ENCODE measurements at regions not wholly inside any gene's neighbourhood (a gene's known extent, or its start where the extent isn't known, plus 50 kb on each side); places are given as distances from the start of the nearest gene placed in this dataset.
"Not testable (repeated sequence)": the region's sequence is repeated elsewhere in the genome, so short reads cannot be mapped to it uniquely, and the experiment has no call there.

- TF ChIP-seq, protein P1, sequence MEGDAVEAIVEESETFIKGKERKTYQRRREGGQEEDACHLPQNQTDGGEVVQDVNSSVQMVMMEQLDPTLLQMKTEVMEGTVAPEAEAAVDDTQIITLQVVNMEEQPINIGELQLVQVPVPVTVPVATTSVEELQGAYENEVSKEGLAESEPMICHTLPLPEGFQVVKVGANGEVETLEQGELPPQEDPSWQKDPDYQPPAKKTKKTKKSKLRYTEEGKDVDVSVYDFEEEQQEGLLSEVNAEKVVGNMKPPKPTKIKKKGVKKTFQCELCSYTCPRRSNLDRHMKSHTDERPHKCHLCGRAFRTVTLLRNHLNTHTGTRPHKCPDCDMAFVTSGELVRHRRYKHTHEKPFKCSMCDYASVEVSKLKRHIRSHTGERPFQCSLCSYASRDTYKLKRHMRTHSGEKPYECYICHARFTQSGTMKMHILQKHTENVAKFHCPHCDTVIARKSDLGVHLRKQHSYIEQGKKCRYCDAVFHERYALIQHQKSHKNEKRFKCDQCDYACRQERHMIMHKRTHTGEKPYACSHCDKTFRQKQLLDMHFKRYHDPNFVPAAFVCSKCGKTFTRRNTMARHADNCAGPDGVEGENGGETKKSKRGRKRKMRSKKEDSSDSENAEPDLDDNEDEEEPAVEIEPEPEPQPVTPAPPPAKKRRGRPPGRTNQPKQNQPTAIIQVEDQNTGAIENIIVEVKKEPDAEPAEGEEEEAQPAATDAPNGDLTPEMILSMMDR (IDR thresholded peaks at IDR 0.05; ENCODE audit: insufficient read depth, low read length) = not testable (repeated sequence)
- TF ChIP-seq REST (IDR thresholded peaks at IDR 0.05; ENCODE audit: insufficient replicate concordance, low read depth); POLR2AphosphoS5 (IDR thresholded peaks at IDR 0.05; ENCODE audit: low read depth): not testable (repeated sequence)
Measured at GRCh38 chr7:150028344-150029012, 154.7 kb downstream of the ATP6V0E2 start.

All from HL-60 (cell line).